Astrocyte of the spinal cord (primary cell): ENCODE measurements at regions not wholly inside any gene's neighbourhood (a gene's known extent, or its start where the extent isn't known, plus 50 kb on each side); places are given as distances from the start of the nearest gene placed in this dataset.
"Not testable (repeated sequence)": the region's sequence is repeated elsewhere in the genome, so short reads cannot be mapped to it uniquely, and the experiment has no call there.

ENCODE experiments used
- DNase-seq: peaks from one replicate; pipeline ENCODE4 v3.0.0; 2011; ENCODE audit warnings: low read depth, low spot score
- H3K4me3 ChIP-seq: 2 replicates; pipeline ENCODE4 v1.5.1; 2011; ENCODE audit warnings: low read depth, mild to moderate bottlenecking, low read length, moderate library complexity
- CTCF ChIP-seq: IDR thresholded peaks from 2 replicates; pipeline ENCODE4 v1.5.1; 2012; ENCODE audit warnings: low read depth, mild to moderate bottlenecking, low read length, inconsistent platforms
- in situ Hi-C: cut with HindIII; loops from 2 replicates; pipeline ENCODE4 v1.10.0; 2017; ENCODE audit warnings: low sequenced_read_pairs

GRCh38 chr22:49390954-49391353, 436.7 kb downstream of the BRD1 start:
- no peak for DNase-seq
- in situ Hi-C loops = no loop called here
- H3K4me3 ChIP-seq = no peak overlapping the region
- TF ChIP-seq CTCF = no peak

- H3K4me3 ChIP-seq, in situ Hi-C loops, DNase-seq: not testable (repeated sequence)
These were observed 443.8 kb downstream of the BRD1 start for GRCh38 chr22:49383909-49384308.

- H3K4me3 ChIP-seq = no peak overlapping the region
- in situ Hi-C loops = no loop called here
- no peak for DNase-seq
- no peak for TF ChIP-seq CTCF
These were observed 445.3 kb downstream of the BRD1 start for GRCh38 chr22:49382451-49382735.

GRCh38 chr22:49381595-49382450, 445.9 kb downstream of the BRD1 start:
- in situ Hi-C loops = no loop called here
- no peak for DNase-seq
- no peak overlapping the region for H3K4me3 ChIP-seq
- no peak for TF ChIP-seq CTCF

- no peak for TF ChIP-seq CTCF
- no peak overlapping the region for H3K4me3 ChIP-seq
- in situ Hi-C loops = no loop called here
- DNase-seq = no peak
These were observed 446.9 kb downstream of the BRD1 start for GRCh38 chr22:49380828-49381114.

- TF ChIP-seq CTCF = no peak
- in situ Hi-C loops = no loop called here
These were observed 447.4 kb downstream of the BRD1 start for GRCh38 chr22:49380095-49380827.

GRCh38 chr22:49377306-49377705, 450.4 kb downstream of the BRD1 start:
- no peak overlapping the region for H3K4me3 ChIP-seq
- no peak for TF ChIP-seq CTCF
- in situ Hi-C loops = no loop called here
- no peak for DNase-seq

More at GRCh38 chr22:49380095-49380827, 447.4 kb downstream of the BRD1 start:
- no peak overlapping the region for H3K4me3 ChIP-seq
- no peak for DNase-seq
